PFSK-1 (cell line): ENCODE measurements at regions not wholly inside any gene's neighbourhood (a gene's known extent, or its start where the extent isn't known, plus 50 kb on each side); places are given as distances from the start of the nearest gene placed in this dataset.

Experiments
- POLR2AphosphoS5 ChIP-seq: IDR thresholded peaks from 2 replicates; pipeline ENCODE4 v1.6.1; 2012; ENCODE audit warnings: low read depth, mild to moderate bottlenecking, control low read depth, low read length, moderate library complexity
- TAF1 ChIP-seq: IDR thresholded peaks from 2 replicates; pipeline ENCODE4 v1.6.1; 2012; ENCODE audit warnings: low read length, control low read depth, borderline replicate concordance; ENCODE audit not compliant: insufficient read depth

DNA sequence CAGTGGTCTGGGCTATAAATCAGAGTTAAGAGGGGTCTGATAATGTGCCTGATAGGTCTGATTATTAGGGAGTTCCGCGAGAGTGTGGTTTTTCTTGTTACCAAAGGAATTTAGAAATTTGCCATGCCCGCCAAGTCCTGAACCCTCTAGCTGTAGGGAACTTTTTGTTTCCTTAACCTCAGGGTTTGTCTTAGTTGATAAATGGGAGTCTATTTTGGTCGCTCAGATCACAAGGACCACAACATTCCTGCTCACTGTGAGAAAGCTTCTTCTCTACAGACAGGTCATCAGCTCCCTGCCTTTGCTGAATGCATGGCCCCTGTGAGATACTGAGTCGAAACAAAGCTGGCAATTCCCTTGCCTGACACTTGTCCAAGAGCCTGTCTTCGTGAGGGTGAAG is 497.8 kb downstream of the HS3ST4 start:
- TF ChIP-seq POLR2AphosphoS5 (no peak), TAF1 (no peak)
